GM13976 (cell line): ENCODE measurements at regions not wholly inside any gene's neighbourhood (a gene's known extent, or its start where the extent isn't known, plus 50 kb on each side); places are given as distances from the start of the nearest gene placed in this dataset.
A peak's percentile ranks its signal among the peaks of the same experiment; 100 is the strongest.

Experiments used
- DNase-seq: peaks from one replicate; pipeline ENCODE4 v3.0.0; 2012; ENCODE audit warnings: low spot score
- in situ Hi-C: fragments of 300-500 bp; cut with MboI; formaldehyde crosslinking; loops from one replicate; pipeline ENCODE4 v1.12.0; 2022; ENCODE audit warnings: low sequenced_read_pairs, mixed read lengths, inconsistent platforms; ENCODE audit not compliant: unreplicated experiment
- TF ChIP-seq, protein P1 (sequence below): IDR thresholded peaks from 2 replicates; pipeline ENCODE4 v1.5.1; 2012; ENCODE audit warnings: borderline replicate concordance, mild to moderate bottlenecking; ENCODE audit not compliant: insufficient read depth; ENCODE audit errors: extremely low read depth, missing control alignments, control extremely low read depth

DNA sequence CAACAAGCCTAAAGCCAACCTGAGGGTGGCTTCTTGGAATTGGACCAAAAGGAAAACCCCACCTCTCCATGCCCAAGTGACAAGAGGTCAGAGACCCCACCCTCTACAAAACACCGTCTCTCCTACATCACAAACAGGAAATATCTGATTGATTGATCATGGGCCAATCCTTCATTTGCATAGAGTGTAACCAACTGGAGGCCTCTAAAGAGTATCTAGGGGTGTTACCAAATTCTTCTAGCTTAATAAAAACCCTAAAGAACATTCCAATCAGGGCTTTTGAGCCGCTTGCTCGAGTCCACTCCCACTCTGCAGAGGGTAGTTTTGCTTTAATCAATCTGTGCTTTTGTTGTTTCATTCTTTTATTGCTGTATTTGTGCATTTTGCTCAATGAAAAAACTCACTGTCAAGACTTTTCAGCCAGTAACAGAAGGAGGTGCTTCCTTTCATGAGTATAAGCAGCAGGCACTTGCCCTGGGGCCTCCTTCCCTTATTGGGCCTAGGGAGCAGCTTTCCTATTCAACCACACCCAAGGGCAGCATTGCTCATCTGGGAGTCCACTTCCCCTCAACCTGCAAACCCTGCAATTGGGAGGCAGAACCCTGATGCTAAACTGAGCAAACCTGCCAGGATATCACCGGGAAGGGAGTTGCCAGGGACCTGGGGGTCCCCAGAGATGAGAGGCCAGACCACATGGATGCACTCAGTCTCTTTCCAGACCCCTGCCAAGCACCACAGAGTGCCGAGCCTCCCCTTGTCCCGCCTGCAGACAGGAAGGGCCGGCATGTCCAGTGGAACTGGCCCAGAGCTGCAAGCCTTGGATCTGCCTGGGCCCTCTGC, 154.3 kb upstream of the VSTM2B start:
- in situ Hi-C loops: no loop called here
- TF ChIP-seq, protein P1, sequence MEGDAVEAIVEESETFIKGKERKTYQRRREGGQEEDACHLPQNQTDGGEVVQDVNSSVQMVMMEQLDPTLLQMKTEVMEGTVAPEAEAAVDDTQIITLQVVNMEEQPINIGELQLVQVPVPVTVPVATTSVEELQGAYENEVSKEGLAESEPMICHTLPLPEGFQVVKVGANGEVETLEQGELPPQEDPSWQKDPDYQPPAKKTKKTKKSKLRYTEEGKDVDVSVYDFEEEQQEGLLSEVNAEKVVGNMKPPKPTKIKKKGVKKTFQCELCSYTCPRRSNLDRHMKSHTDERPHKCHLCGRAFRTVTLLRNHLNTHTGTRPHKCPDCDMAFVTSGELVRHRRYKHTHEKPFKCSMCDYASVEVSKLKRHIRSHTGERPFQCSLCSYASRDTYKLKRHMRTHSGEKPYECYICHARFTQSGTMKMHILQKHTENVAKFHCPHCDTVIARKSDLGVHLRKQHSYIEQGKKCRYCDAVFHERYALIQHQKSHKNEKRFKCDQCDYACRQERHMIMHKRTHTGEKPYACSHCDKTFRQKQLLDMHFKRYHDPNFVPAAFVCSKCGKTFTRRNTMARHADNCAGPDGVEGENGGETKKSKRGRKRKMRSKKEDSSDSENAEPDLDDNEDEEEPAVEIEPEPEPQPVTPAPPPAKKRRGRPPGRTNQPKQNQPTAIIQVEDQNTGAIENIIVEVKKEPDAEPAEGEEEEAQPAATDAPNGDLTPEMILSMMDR: no peak

DNA sequence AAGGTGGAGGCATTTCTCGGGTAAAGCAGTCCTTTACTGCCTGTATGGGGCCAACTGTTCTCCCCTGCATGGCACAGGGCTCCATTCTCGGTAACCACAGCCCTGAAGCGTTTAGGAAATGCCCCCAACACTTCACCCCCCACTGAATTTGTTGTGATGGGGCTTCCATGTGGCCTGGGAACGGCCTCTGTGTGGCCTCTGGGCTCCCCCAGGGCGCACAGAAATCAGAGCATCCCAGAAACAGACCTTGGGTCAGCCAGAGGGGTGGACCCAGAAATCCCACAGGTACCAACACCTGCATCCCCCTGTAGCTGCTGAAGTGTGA, 153.7 kb upstream of the VSTM2B start:
- DNase-seq: no peak
- TF ChIP-seq, protein P1: no peak
- in situ Hi-C loops: no loop called here

More for the DNA sequence above, 154.3 kb upstream of the VSTM2B start:
- peak; percentile 2 for DNase-seq

DNA sequence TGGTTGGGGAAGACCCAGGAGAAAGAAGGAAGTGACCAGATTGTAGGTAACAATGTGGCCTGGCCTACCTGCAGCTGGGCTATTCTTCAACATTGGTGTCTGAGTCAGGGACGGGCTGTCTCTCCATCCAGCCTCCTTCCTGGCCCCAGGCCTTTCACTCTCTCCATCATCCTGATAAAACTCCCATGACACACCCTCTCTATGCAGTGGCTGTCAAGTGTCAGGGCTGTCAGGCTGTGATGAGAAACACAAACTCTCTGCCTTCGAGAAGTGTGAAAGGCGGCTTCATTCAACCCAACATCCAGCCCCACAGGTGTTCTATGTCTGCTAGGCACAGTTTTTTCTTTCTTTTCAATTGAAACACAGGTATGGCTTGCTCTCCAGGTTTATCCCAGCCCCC, 153.3 kb upstream of the VSTM2B start:
- DNase-seq: peak; percentile 2
- in situ Hi-C loops: no loop called here
- TF ChIP-seq, protein P1: no peak

DNA sequence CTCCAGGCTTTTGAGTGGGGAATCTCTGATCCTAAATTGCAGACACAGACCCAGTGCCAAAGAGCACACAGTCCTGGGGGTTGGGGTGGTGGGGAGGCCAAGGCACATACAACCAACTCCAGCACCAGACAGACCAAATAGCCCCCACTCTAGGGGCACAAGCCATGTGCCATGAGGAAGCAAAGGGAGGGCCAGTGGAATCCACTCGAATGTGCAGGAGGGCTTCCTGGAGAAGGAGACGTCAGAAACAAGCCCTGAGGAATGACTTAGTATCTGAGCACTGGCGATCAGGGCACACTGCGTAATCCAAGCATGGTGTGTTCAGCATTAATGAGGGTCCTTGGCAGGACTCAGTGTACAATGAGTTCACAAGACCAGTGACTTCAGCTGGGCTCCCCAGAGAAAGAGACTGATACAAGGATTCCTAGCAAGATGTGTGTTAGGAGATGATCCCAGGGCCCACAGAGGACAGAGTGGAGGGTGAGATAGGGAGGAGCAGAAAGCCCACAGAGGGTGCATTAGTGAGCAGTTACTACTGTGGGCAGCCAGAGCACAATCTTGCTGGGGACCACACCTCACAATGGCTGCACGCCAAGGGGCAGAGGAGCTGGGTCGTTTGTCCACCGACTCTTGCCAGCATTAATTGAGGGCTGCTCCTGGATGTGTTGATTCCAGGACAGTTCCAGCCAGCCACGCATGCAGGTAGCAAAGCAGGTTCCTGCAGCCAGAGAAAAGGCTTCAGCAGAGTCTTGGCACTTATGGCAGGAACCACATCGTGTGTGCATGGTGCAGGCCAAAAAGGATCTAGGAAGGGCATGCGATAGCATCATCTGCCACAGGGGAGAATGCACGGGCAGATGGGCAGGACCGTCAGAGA, 152.6 kb upstream of the VSTM2B start:
- in situ Hi-C loops: no loop called here
- TF ChIP-seq, protein P1: no peak

DNA sequence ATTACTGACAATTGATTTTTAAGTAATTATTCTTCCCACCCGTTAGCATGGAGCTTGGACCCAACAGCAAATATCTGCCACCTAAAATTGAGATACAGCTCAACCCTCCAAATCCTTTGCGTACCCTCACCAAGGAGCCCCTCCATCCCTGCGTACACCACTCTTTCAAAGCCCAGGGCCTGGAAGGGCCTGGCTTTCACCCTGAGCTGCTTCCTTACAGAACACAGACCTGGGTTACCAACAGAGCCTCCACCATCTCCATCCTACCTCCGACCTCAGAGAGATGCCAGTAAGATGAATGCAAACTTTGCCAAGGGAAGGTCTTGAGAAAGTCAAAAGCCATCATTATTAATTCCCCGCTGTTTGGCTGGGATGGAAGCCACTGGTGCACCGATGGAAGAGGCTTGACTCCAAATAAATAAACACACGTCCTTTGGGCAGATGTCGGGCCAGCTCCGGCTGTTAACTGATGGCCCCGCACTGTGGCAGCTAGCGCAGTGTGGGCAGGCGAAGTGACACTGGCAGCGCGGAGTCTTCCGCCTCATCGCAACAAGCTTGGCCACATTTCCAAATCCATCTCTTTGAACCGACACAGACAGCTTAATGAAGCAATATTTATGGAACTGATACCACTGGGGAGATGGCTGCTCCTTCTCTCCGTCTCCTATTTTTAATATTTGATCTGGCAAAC, 150.2 kb upstream of the VSTM2B start:
- in situ Hi-C loops: no loop called here
- TF ChIP-seq, protein P1: no peak
- DNase-seq: peak; percentile 7

More for the DNA sequence above, 152.6 kb upstream of the VSTM2B start:
- peak; percentile 3 for DNase-seq

DNA sequence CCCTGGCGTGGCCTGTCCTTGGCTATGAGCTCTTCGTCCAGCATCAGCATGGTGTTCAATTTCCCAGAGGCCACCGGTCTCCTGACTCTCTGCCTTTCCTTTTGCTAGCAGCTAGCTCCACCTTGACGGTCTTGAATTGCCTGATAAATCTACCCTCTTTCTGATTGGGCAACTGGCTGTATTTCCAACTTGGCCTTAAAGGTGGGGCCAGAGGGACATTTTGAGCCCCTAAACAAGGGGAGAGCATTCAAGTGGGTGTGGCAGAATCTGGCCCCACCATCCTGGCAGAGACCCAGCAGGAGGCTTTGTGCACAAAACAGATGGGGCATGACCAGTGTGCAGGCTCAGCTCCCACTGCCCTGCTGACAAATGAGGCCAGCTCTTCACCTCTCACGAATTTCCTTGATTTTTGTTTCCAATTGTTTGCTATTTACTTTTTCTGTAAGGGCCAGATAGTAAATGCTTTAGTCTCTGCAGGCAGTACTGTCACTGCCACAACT, 148.9 kb upstream of the VSTM2B start:
- TF ChIP-seq, protein P1: no peak

More for the DNA sequence above, 148.9 kb upstream of the VSTM2B start:
- in situ Hi-C loops: no loop called here
- DNase-seq: peak; percentile 3
